ENCODE measurements at regions not wholly inside any gene's neighbourhood (a gene's known extent, or its start where the extent isn't known, plus 50 kb on each side); places are given as distances from the start of the nearest gene placed in this dataset.

DNA sequence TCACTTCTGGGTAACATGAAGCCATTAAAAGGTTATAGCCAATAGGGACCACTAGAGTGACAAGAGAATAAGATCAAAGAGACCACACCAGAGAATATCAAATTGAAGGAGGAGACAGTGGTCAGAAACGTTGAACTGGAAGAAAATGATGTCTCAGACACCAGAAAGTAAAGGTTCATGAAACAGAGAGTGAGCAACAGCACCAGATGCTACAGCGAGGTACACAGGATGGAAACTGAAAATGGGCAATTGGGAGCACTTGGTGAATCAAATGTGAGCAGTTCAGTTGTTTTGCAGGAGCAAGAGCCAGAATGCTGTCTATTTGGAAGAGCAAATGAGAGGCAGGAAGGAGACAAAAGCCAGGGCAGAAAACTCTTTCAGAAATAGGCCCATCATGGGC lies 162.6 kb downstream of the SS18 start:
- no peak for TF ChIP-seq SIN3A (IDR thresholded peaks at IDR 0.05; ENCODE audit: low read depth)
- no peak for TF ChIP-seq SP1 (IDR thresholded peaks at IDR 0.05; ENCODE audit: low read depth)
- TF ChIP-seq, protein P1, sequence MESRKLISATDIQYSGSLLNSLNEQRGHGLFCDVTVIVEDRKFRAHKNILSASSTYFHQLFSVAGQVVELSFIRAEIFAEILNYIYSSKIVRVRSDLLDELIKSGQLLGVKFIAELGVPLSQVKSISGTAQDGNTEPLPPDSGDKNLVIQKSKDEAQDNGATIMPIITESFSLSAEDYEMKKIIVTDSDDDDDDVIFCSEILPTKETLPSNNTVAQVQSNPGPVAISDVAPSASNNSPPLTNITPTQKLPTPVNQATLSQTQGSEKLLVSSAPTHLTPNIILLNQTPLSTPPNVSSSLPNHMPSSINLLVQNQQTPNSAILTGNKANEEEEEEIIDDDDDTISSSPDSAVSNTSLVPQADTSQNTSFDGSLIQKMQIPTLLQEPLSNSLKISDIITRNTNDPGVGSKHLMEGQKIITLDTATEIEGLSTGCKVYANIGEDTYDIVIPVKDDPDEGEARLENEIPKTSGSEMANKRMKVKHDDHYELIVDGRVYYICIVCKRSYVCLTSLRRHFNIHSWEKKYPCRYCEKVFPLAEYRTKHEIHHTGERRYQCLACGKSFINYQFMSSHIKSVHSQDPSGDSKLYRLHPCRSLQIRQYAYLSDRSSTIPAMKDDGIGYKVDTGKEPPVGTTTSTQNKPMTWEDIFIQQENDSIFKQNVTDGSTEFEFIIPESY (IDR thresholded peaks at IDR 0.05; ENCODE audit: extremely low read depth, insufficient replicate concordance, low read length), result no peak
- TF ChIP-seq ZNF274 (IDR thresholded peaks at IDR 0.05; ENCODE audit: low read depth, low read length), result no peak
- TF ChIP-seq, protein P2, sequence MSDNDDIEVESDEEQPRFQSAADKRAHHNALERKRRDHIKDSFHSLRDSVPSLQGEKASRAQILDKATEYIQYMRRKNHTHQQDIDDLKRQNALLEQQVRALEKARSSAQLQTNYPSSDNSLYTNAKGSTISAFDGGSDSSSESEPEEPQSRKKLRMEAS (IDR thresholded peaks at IDR 0.05), result no peak
- no peak for TF ChIP-seq EZH2 (IDR thresholded peaks at IDR 0.05)
- no peak for TF ChIP-seq POLR2AphosphoS5 (IDR thresholded peaks at IDR 0.05; ENCODE audit: low read depth, low read length)
- TF ChIP-seq, protein P3, sequence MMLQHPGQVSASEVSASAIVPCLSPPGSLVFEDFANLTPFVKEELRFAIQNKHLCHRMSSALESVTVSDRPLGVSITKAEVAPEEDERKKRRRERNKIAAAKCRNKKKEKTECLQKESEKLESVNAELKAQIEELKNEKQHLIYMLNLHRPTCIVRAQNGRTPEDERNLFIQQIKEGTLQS (IDR thresholded peaks at IDR 0.05), result no peak
- no peak for TF ChIP-seq RAD21 (IDR thresholded peaks at IDR 0.05; ENCODE audit: low read depth)
- TF ChIP-seq ELF1 (IDR thresholded peaks at IDR 0.05; ENCODE audit: borderline replicate concordance, low read depth), result no peak
- no peak for TF ChIP-seq SRF (IDR thresholded peaks at IDR 0.05; ENCODE audit: low read depth)
- TF ChIP-seq JUND (IDR thresholded peaks at IDR 0.05), result no peak
- no peak for TF ChIP-seq TCF7L2 (IDR thresholded peaks at IDR 0.05; ENCODE audit: borderline replicate concordance, extremely low read depth, insufficient read depth, insufficient read length)
- RAD21 ChIA-PET (ENCODE audit: low non-redundant PET in 1 of 2, low total read pairs in 2 of 2, uncharacterized antibody in 2 of 2, unreplicated experiment in 2 of 2), result no interaction called here
- no peaks in the 10 kb centered on the region for H3K79me2 ChIP-seq (ENCODE audit: insufficient read depth, low read length)
- H3K27ac ChIP-seq (ENCODE audit: low read depth, low read length), result no peak overlapping the region
- POLR2A ChIA-PET, result no interaction called here
- H3K9me2 ChIP-seq (ENCODE audit: insufficient read depth), result no peaks in the 10 kb centered on the region
- H3K4me3 ChIP-seq (replicated peaks in 1 of 2; ENCODE audit: low read depth in 1 of 2, low read length in 2 of 2), result no peak overlapping the region
- CTCF ChIA-PET, result no interaction called here
- H3K4me1 ChIP-seq (ENCODE audit: control insufficient read depth in 1 of 2, insufficient read depth in 2 of 2, low read length in 2 of 2), result no peaks in the 10 kb centered on the region
- H3K4me2 ChIP-seq (ENCODE audit: low read length), result no peak overlapping the region
- intact Hi-C loops (cut with micrococcal nuclease), result loop anchor here (10.0 kb wide), 2 partner anchors 87 to 457 kb away; no protein-coding TSS in a partner anchor
- DNase-seq (ENCODE audit: low read depth, low spot score) (no peak), ATAC-seq (no peak)
- H3K9me3 ChIP-seq (ENCODE audit: control insufficient read depth in 1 of 2, insufficient read depth in 1 of 2, low read depth in 1 of 2, low read length in 2 of 2), result no peaks in the 10 kb centered on the region
- no peak overlapping the region for H2AFZ ChIP-seq (ENCODE audit: low read depth, low read length, poor library complexity, severe bottlenecking)
- no peaks in the 10 kb centered on the region for H3K36me3 ChIP-seq (ENCODE audit: control insufficient read depth in 1 of 2, insufficient read depth in 2 of 2, low read length in 2 of 2)
- BruUV-seq (replicated peaks), result no TSS peak
- H3K9ac ChIP-seq (ENCODE audit: low read length), result no peak overlapping the region
- H3K27me3 ChIP-seq (ENCODE audit: insufficient read depth, low read length), result no peaks in the 10 kb centered on the region
- no peaks in the 10 kb centered on the region for H4K20me1 ChIP-seq (ENCODE audit: insufficient read depth)

Data from HCT116 (cell line).